GM18858 (cell line): ENCODE measurements at regions not wholly inside any gene's neighbourhood (a gene's known extent, or its start where the extent isn't known, plus 50 kb on each side); places are given as distances from the start of the nearest gene placed in this dataset.

Experiments used
- ATAC-seq: cut with Tn5 transposase; IDR thresholded peaks from one replicate; pipeline ENCODE4 v1.9.1; 2021; ENCODE audit not compliant: unreplicated experiment

- no peak for ATAC-seq
Observed at GRCh38 chr3:56985878-56986277, 74.6 kb upstream of the SPATA12 start.

- ATAC-seq = no peak
Observed at GRCh38 chr3:56985460-56985859, 75.0 kb upstream of the SPATA12 start.

- no peak for ATAC-seq
Observed at GRCh38 chr3:56983427-56983826, 77.0 kb upstream of the SPATA12 start.

GRCh38 chr3:56981445-56982230 is 78.8 kb upstream of the SPATA12 start:
- ATAC-seq = no peak

- ATAC-seq = no peak
Observed at GRCh38 chr3:56980798-56981390, 79.6 kb upstream of the SPATA12 start.

GRCh38 chr3:56980243-56980642 is 80.2 kb upstream of the SPATA12 start:
- ATAC-seq = no peak

- no peak for ATAC-seq
Observed at GRCh38 chr3:56979791-56980190, 80.7 kb upstream of the SPATA12 start.

- ATAC-seq = no peak
Observed at GRCh38 chr3:56977561-56977889, 82.9 kb upstream of the SPATA12 start.

GRCh38 chr3:56976651-56977560 is 83.6 kb upstream of the SPATA12 start:
- no peak for ATAC-seq

GRCh38 chr3:56975567-56975966 is 84.9 kb upstream of the SPATA12 start:
- no peak for ATAC-seq

- no peak for ATAC-seq
Observed at GRCh38 chr3:56974247-56974930, 86.1 kb upstream of the SPATA12 start.

GRCh38 chr3:56971816-56972215 is 88.6 kb upstream of the SPATA12 start:
- ATAC-seq = no peak

GRCh38 chr3:56971261-56971660 is 89.2 kb upstream of the SPATA12 start:
- ATAC-seq = no peak

GRCh38 chr3:56970461-56970879 is 90.0 kb upstream of the SPATA12 start:
- ATAC-seq = peak; percentile 49

GRCh38 chr3:56969851-56970250 is 90.6 kb upstream of the SPATA12 start:
- ATAC-seq = no peak

- ATAC-seq = no peak
Observed at GRCh38 chr3:56966509-56966908, 94.0 kb upstream of the SPATA12 start.

GRCh38 chr3:56966104-56966503 is 94.4 kb upstream of the SPATA12 start:
- ATAC-seq = no peak

- ATAC-seq = no peak
Observed at GRCh38 chr3:56962922-56963321, 97.5 kb upstream of the SPATA12 start.

- no peak for ATAC-seq
Observed at GRCh38 chr3:56962206-56962605, 98.3 kb upstream of the SPATA12 start.

- ATAC-seq = peak; percentile 60
Observed at GRCh38 chr3:56960234-56960917, 100.1 kb upstream of the SPATA12 start.

GRCh38 chr3:56958879-56959278 is 101.6 kb upstream of the SPATA12 start:
- ATAC-seq = no peak
